ENCODE measurements at regions not wholly inside any gene's neighbourhood (a gene's known extent, or its start where the extent isn't known, plus 50 kb on each side); places are given as distances from the start of the nearest gene placed in this dataset.

GRCh38 chr17:73748508-73748907 is 104.3 kb upstream of the SDK2 start:
- H3K18ac ChIP-seq (ENCODE audit: extremely low read depth, low read length): no peak overlapping the region
- TF ChIP-seq CHD2 (IDR thresholded peaks at IDR 0.05; ENCODE audit: low read length) (no peak), POLR2A (IDR thresholded peaks at IDR 0.05; ENCODE audit: control extremely low read depth in 1 of 2, low read depth in 2 of 2, low read length in 2 of 2) (no peak), BCL11A (IDR thresholded peaks at IDR 0.05; ENCODE audit: low read depth in 2 of 2, low read length in 2 of 2) (no peak), NANOG (IDR thresholded peaks at IDR 0.05; ENCODE audit: insufficient read depth, low read depth, low read length, poor library complexity, severe bottlenecking) (no peak), TEAD4 (IDR thresholded peaks at IDR 0.05; ENCODE audit: low read depth, low read length) (no peak), KDM4A (IDR thresholded peaks at IDR 0.05; ENCODE audit: low read depth, low read length, severe bottlenecking) (no peak), SP4 (IDR thresholded peaks at IDR 0.05; ENCODE audit: low read length) (no peak), SP2 (IDR thresholded peaks at IDR 0.05; ENCODE audit: low read length) (no peak), CREB1 (IDR thresholded peaks at IDR 0.05) (no peak)
- no peak overlapping the region for H2BK15ac ChIP-seq (ENCODE audit: low read length)
- no peak overlapping the region for H2BK120ac ChIP-seq (replicated peaks; ENCODE audit: low read depth, low read length)
- H2BK20ac ChIP-seq (ENCODE audit: low read length): no peak overlapping the region
- DNase-seq (ENCODE audit: low read depth in 1 of 2, low spot score in 2 of 2) (no peak), FAIRE-seq (no peak)
- H3K36me3 ChIP-seq (ENCODE audit: control insufficient read depth in 2 of 4, insufficient read depth in 4 of 4, low read length in 3 of 4): no peaks in the 10 kb centered on the region
- H4K20me1 ChIP-seq (replicated peaks in 1 of 2; ENCODE audit: control insufficient read depth in 1 of 2, insufficient read depth in 2 of 2, low read length in 2 of 2): no peaks in the 10 kb centered on the region
- no peak overlapping the region for H2AK5ac ChIP-seq (ENCODE audit: low read depth, low read length)
- H3K27me3 ChIP-seq (replicated peaks in 1 of 4; ENCODE audit: control insufficient read depth in 3 of 4, extremely low read depth in 1 of 4, insufficient read depth in 3 of 4, low read length in 3 of 4): no peaks in the 10 kb centered on the region
- ChIA-PET CTCF (ENCODE audit: partially characterized antibody) (interaction anchor here (0.9 to 2.2 kb wide), 5 partner anchors 12 to 99 kb away, joined by 3 to 5 read pairs (median 4); no protein-coding TSS in a partner anchor), POLR2A (ENCODE audit: partially characterized antibody) (no interaction called here)
- no peak overlapping the region for H4K91ac ChIP-seq (replicated peaks; ENCODE audit: insufficient read length, low read length)
- no peak overlapping the region for H3K14ac ChIP-seq (ENCODE audit: insufficient read length)
- no peaks in the 10 kb centered on the region for H3K9me3 ChIP-seq (ENCODE audit: insufficient read depth in 2 of 2, low read depth in 1 of 2, low read length in 1 of 2)
- H4K8ac ChIP-seq (ENCODE audit: extremely low read depth, insufficient read depth, low read length): no peak overlapping the region
- H2AFZ ChIP-seq (ENCODE audit: low read length): no peak overlapping the region
- no peaks in the 10 kb centered on the region for H3K23me2 ChIP-seq (ENCODE audit: low read depth, low read length)
- WGBS, 2 experiments (ENCODE audit: extremely low coverage in 1 of 2, insufficient coverage in 1 of 2, insufficient read length in 1 of 2, insufficient replicate concordance in 2 of 2, low coverage in 1 of 2, low lambda C conversion rate in 2 of 2, missing lambda C conversion rate in 1 of 2): 85% methylated on average over 18 of the region's 18 CpGs; no CpG with 5 or more reads in 1 of the 2 experiments
- H3K23ac ChIP-seq (ENCODE audit: insufficient read length): no peak overlapping the region
- no peak overlapping the region for H2BK12ac ChIP-seq (ENCODE audit: low read depth, low read length)
- no peak overlapping the region for H3K56ac ChIP-seq (replicated peaks; ENCODE audit: insufficient read length, low read depth, low read length)
- H3K79me2 ChIP-seq (ENCODE audit: control insufficient read depth in 1 of 2, insufficient read depth in 2 of 2, low read length in 2 of 2): no peaks in the 10 kb centered on the region
- no peak overlapping the region for H3K4me3 ChIP-seq (ENCODE audit: extremely low read depth in 1 of 4, insufficient read depth in 2 of 4, low read depth in 3 of 4, low read length in 4 of 4)
- H3K27ac ChIP-seq (ENCODE audit: low read depth, low read length): no peak overlapping the region
- no peaks in the 10 kb centered on the region for H3K79me1 ChIP-seq (ENCODE audit: low read depth, low read length)
- no peak overlapping the region for H3K4ac ChIP-seq (replicated peaks; ENCODE audit: insufficient read length, low read depth, low read length)
- no peak overlapping the region for H2BK5ac ChIP-seq (ENCODE audit: low read depth, low read length)
- no peak overlapping the region for H4K5ac ChIP-seq (ENCODE audit: insufficient read length, low read depth, low read length)
- no peak overlapping the region for H3K4me2 ChIP-seq (ENCODE audit: insufficient read depth in 1 of 2, low read depth in 2 of 2, low read length in 2 of 2)
- peaks cover 0 to 3% (median 0%) of the 10 kb centered on the region in 4 experiments; a peak in 2 of 7 replicates for H3K4me1 ChIP-seq (replicated peaks in 1 of 4; ENCODE audit: control insufficient read depth in 3 of 4, insufficient read depth in 4 of 4, low read length in 3 of 4)
- no peak overlapping the region for H3K9ac ChIP-seq (replicated peaks in 1 of 4; ENCODE audit: extremely low read depth in 1 of 4, low read depth in 3 of 4, low read length in 3 of 4)
